Trophoblast cell (in vitro differentiated cells and primary cell): ENCODE measurements at regions not wholly inside any gene's neighbourhood (a gene's known extent, or its start where the extent isn't known, plus 50 kb on each side); places are given as distances from the start of the nearest gene placed in this dataset.
"Not testable (repeated sequence)": the region's sequence is repeated elsewhere in the genome, so short reads cannot be mapped to it uniquely, and the experiment has no call there.

ENCODE experiments used
- DNase-seq, 2 donors: peaks; one replicate each; pipeline ENCODE4 v3.0.0-alpha.2; 2016
- H2AFZ ChIP-seq: 2 replicates; pipeline ENCODE4 v1.6.1; 2013; ENCODE audit warnings: low read length, moderate library complexity, mild to moderate bottlenecking; ENCODE audit not compliant: insufficient read depth, poor library complexity
- H2AK5ac ChIP-seq: 2 replicates; pipeline ENCODE4 v1.6.1; 2013; ENCODE audit warnings: mild to moderate bottlenecking, low read length
- H2BK120ac ChIP-seq: 2 replicates; pipeline ENCODE4 v1.6.1; 2013; ENCODE audit warnings: low read length, mild to moderate bottlenecking, moderate library complexity; ENCODE audit not compliant: insufficient read depth, poor library complexity
- H2BK12ac ChIP-seq: 2 replicates; pipeline ENCODE4 v1.6.1; 2013; ENCODE audit warnings: mild to moderate bottlenecking, low read length, moderate library complexity
- H2BK5ac ChIP-seq: 2 replicates; pipeline ENCODE4 v1.6.1; 2013; ENCODE audit warnings: low read length, low read depth, moderate library complexity, mild to moderate bottlenecking; ENCODE audit not compliant: poor library complexity
- H3K14ac ChIP-seq: 2 replicates; pipeline ENCODE4 v1.6.1; 2013; ENCODE audit warnings: mild to moderate bottlenecking, low read length
- H3K18ac ChIP-seq: 2 replicates; pipeline ENCODE4 v1.6.1; 2013; ENCODE audit warnings: mild to moderate bottlenecking, low read length
- H3K23ac ChIP-seq: 2 replicates; pipeline ENCODE4 v1.6.1; 2013; ENCODE audit warnings: low read length
- H3K27ac ChIP-seq: 2 replicates; pipeline ENCODE4 v1.5.1; 2013; ENCODE audit warnings: low read depth, mild to moderate bottlenecking, inconsistent platforms, low read length, moderate library complexity
- H3K27me3 ChIP-seq: 2 replicates; pipeline ENCODE4 v1.6.1; 2013; ENCODE audit warnings: inconsistent platforms, mild to moderate bottlenecking, low read length, moderate library complexity; ENCODE audit not compliant: insufficient read depth
- H3K36me3 ChIP-seq, 2 experiments: 1 replicate in 1 of 2; 2 replicates in 1 of 2; pipeline ENCODE4 v1.6.1; 2013; ENCODE audit warnings: low read length in 2 of 2, mild to moderate bottlenecking in 2 of 2, moderate library complexity in 1 of 2; ENCODE audit not compliant: insufficient read depth in 2 of 2, control insufficient read depth in 1 of 2
- H3K4ac ChIP-seq: 2 replicates; pipeline ENCODE4 v1.6.1; 2013; ENCODE audit warnings: low read depth, mild to moderate bottlenecking, low read length, moderate library complexity
- H3K4me1 ChIP-seq, 2 experiments: 1 replicate in 1 of 2; 2 replicates in 1 of 2; pipeline ENCODE4 v1.6.1; 2013; ENCODE audit warnings: low read length in 2 of 2, mild to moderate bottlenecking in 2 of 2, moderate library complexity in 1 of 2; ENCODE audit not compliant: insufficient read depth in 2 of 2, control insufficient read depth in 1 of 2
- H3K4me2 ChIP-seq: 2 replicates; pipeline ENCODE4 v1.6.1; 2013; ENCODE audit warnings: inconsistent platforms, mild to moderate bottlenecking, low read length, moderate library complexity
- H3K4me3 ChIP-seq: 2 replicates; pipeline ENCODE4 v1.5.1; 2013; ENCODE audit warnings: mild to moderate bottlenecking, low read depth, low read length, inconsistent platforms
- H3K79me1 ChIP-seq: one replicate; pipeline ENCODE4 v1.6.1; 2013; ENCODE audit warnings: low read length
- H3K79me2 ChIP-seq: 2 replicates; pipeline ENCODE4 v1.6.1; 2013; ENCODE audit warnings: low read length, mild to moderate bottlenecking; ENCODE audit not compliant: control insufficient read depth, insufficient read depth, poor library complexity
- H3K9ac ChIP-seq: 2 replicates; pipeline ENCODE4 v1.6.1; 2013; ENCODE audit warnings: mild to moderate bottlenecking, low read length
- H3K9me3 ChIP-seq: 2 replicates; pipeline ENCODE4 v1.6.1; 2013; ENCODE audit warnings: low read depth, mild to moderate bottlenecking, control low read depth, inconsistent platforms, low read length; ENCODE audit not compliant: insufficient read depth
- H4K12ac ChIP-seq: 2 replicates; pipeline ENCODE4 v1.6.1; 2013; ENCODE audit warnings: low read depth, mild to moderate bottlenecking, low read length, moderate library complexity
- H4K8ac ChIP-seq: 2 replicates; pipeline ENCODE4 v1.6.1; 2013; ENCODE audit warnings: low read depth, mild to moderate bottlenecking, low read length, moderate library complexity
- H4K91ac ChIP-seq: one replicate; pipeline ENCODE4 v1.6.1; 2013; ENCODE audit warnings: low read depth, mild to moderate bottlenecking, low read length, moderate library complexity
- WGBS: extraction: QIAGEN DNeasy Blood & Tissue Kit; methylation state at CpG from one replicate; pipeline ENCODE4 v1.1.7; 2013; ENCODE audit warnings: missing lambda C conversion rate; ENCODE audit not compliant: insufficient read length, insufficient coverage; ENCODE audit errors: extremely low coverage; 5-methylcytosine and 5-hydroxymethylcytosine counted together

GRCh38 chr5:116772806-116773205 lies 198.2 kb upstream of the SEMA6A start:
- no peak overlapping the region for H3K4ac ChIP-seq
- peak overlapping the region; percentile 81 for H4K91ac ChIP-seq
- no peak overlapping the region for H2BK5ac ChIP-seq
- H3K27ac ChIP-seq = no peak overlapping the region
- H3K79me2 ChIP-seq = peaks cover 2% of the 10 kb centered on the region
- no peaks in the 10 kb centered on the region for H3K9me3 ChIP-seq
- no peak overlapping the region for H3K4me2 ChIP-seq
- no peaks in the 10 kb centered on the region for H3K27me3 ChIP-seq
- no peak overlapping the region for H3K4me3 ChIP-seq
- no peak overlapping the region for H4K8ac ChIP-seq
- no peak overlapping the region for H2AFZ ChIP-seq
- H3K9ac ChIP-seq = no peak overlapping the region
- peak overlapping the region; percentile 77 for H2BK12ac ChIP-seq
- H3K79me1 ChIP-seq = peaks cover 13% of the 10 kb centered on the region
- no peak overlapping the region for H3K14ac ChIP-seq
- H3K4me1 ChIP-seq = peaks cover 0 to 11% of the 10 kb centered on the region in 2 experiments
- no peak overlapping the region for H2AK5ac ChIP-seq
- WGBS = no CpG with 5 or more reads among the region's 3 CpGs
- H3K36me3 ChIP-seq = no peaks in the 10 kb centered on the region
- H4K12ac ChIP-seq = no peak overlapping the region
- H3K18ac ChIP-seq = no peak overlapping the region
- no peak overlapping the region for H3K23ac ChIP-seq
- DNase-seq = no peak
- peak overlapping the region; percentile 81 for H2BK120ac ChIP-seq

- Histone ChIP-seq H4K8ac (no peak overlapping the region), H3K4me1 (peaks cover 0 to 11% of the 10 kb centered on the region in 2 experiments), H2AFZ (no peak overlapping the region), H3K79me1 (peaks cover 13% of the 10 kb centered on the region), H3K9me3 (no peaks in the 10 kb centered on the region), H3K4me2 (no peak overlapping the region), H3K4ac (no peak overlapping the region), H3K23ac (no peak overlapping the region), H3K14ac (no peak overlapping the region), H2BK120ac (no peak overlapping the region), H3K79me2 (peaks cover 2% of the 10 kb centered on the region), H3K27ac (no peak overlapping the region), H2BK5ac (no peak overlapping the region), H3K18ac (no peak overlapping the region), H2AK5ac (no peak overlapping the region), H3K36me3 (no peaks in the 10 kb centered on the region), H4K12ac (no peak overlapping the region), H3K27me3 (no peaks in the 10 kb centered on the region), H2BK12ac (no peak overlapping the region), H3K4me3 (no peak overlapping the region), H3K9ac (no peak overlapping the region), H4K91ac (no peak overlapping the region)
- DNase-seq = no peak
- WGBS = no CpG with 5 or more reads among the region's 1 CpG
These were observed 197.5 kb upstream of the SEMA6A start for GRCh38 chr5:116772152-116772501.

- H3K79me1 ChIP-seq = peaks cover 13% of the 10 kb centered on the region
- H3K4ac ChIP-seq = no peak overlapping the region
- peaks cover 0 to 11% of the 10 kb centered on the region in 2 experiments for H3K4me1 ChIP-seq
- DNase-seq = no peak
- no peak overlapping the region for H4K8ac ChIP-seq
- no peak overlapping the region for H2BK5ac ChIP-seq
- peak overlapping the region; percentile 76 for H3K27ac ChIP-seq
- H3K4me3 ChIP-seq = no peak overlapping the region
- H3K18ac ChIP-seq = no peak overlapping the region
- H4K91ac ChIP-seq = no peak overlapping the region
- H3K36me3 ChIP-seq = no peaks in the 10 kb centered on the region
- H3K14ac ChIP-seq = no peak overlapping the region
- H4K12ac ChIP-seq = no peak overlapping the region
- H3K27me3 ChIP-seq = no peaks in the 10 kb centered on the region
- WGBS = no CpG with 5 or more reads among the region's 9 CpGs
- H2BK12ac ChIP-seq = no peak overlapping the region
- H2BK120ac ChIP-seq = no peak overlapping the region
- no peak overlapping the region for H3K23ac ChIP-seq
- no peak overlapping the region for H3K4me2 ChIP-seq
- no peak overlapping the region for H3K9ac ChIP-seq
- H3K9me3 ChIP-seq = no peaks in the 10 kb centered on the region
- peaks cover 2% of the 10 kb centered on the region for H3K79me2 ChIP-seq
- no peak overlapping the region for H2AFZ ChIP-seq
- no peak overlapping the region for H2AK5ac ChIP-seq
These were observed 197.0 kb upstream of the SEMA6A start for GRCh38 chr5:116771466-116772151.

- Histone ChIP-seq H2AK5ac (peak overlapping the region; percentile 74), H3K4me1 (peaks cover 0 to 10% of the 10 kb centered on the region in 2 experiments), H4K91ac (peak overlapping the region; percentile 37), H3K79me1 (peaks cover 19% of the 10 kb centered on the region), H3K4ac (peak overlapping the region; percentile 49), H2BK120ac (peak overlapping the region; percentile 65), H2BK12ac (peak overlapping the region; percentile 33)
- H3K27me3 ChIP-seq, H3K23ac ChIP-seq, H4K12ac ChIP-seq, H2AFZ ChIP-seq, H3K9me3 ChIP-seq, H3K4me3 ChIP-seq, H4K8ac ChIP-seq, H3K14ac ChIP-seq, H3K4me2 ChIP-seq, H3K36me3 ChIP-seq, H2BK5ac ChIP-seq, H3K9ac ChIP-seq, H3K79me2 ChIP-seq, DNase-seq, H3K18ac ChIP-seq, H3K27ac ChIP-seq: not testable (repeated sequence)
- WGBS = no CpG with 5 or more reads among the region's 2 CpGs
These were observed 195.3 kb upstream of the SEMA6A start for GRCh38 chr5:116769953-116770352.
